ENCODE measurements at regions not wholly inside any gene's neighbourhood (a gene's known extent, or its start where the extent isn't known, plus 50 kb on each side); places are given as distances from the start of the nearest gene placed in this dataset.

DNA sequence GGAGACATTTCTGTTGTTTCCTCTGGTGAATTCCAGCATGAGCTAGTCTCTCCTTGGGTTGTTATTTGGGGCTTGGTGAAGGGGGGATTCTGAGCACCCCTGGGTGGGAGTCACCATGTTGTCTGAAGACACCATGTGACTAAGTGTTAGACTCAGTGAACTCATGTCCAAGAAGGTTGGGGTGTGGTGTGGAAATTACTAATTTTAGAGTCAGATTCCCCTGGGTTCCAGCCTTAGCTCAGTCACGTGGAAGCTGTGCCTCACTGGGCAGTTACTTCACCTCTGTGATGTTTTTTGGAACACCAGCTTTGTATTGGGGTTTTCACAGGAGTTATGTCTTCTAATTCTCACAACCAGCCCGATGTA, 171.5 kb downstream of the RPLP1 start:
- TF ChIP-seq, protein P1, sequence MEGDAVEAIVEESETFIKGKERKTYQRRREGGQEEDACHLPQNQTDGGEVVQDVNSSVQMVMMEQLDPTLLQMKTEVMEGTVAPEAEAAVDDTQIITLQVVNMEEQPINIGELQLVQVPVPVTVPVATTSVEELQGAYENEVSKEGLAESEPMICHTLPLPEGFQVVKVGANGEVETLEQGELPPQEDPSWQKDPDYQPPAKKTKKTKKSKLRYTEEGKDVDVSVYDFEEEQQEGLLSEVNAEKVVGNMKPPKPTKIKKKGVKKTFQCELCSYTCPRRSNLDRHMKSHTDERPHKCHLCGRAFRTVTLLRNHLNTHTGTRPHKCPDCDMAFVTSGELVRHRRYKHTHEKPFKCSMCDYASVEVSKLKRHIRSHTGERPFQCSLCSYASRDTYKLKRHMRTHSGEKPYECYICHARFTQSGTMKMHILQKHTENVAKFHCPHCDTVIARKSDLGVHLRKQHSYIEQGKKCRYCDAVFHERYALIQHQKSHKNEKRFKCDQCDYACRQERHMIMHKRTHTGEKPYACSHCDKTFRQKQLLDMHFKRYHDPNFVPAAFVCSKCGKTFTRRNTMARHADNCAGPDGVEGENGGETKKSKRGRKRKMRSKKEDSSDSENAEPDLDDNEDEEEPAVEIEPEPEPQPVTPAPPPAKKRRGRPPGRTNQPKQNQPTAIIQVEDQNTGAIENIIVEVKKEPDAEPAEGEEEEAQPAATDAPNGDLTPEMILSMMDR (IDR thresholded peaks at IDR 0.05; ENCODE audit: low read length), result no peak
- TF ChIP-seq EZH2 (IDR thresholded peaks at IDR 0.05; ENCODE audit: borderline replicate concordance, low read length), result no peak
- peaks cover 8% of the 10 kb centered on the region; the same call in 1 of the 2 replicates for H3K27me3 ChIP-seq (ENCODE audit: insufficient read depth, low read length)
- H3K4me1 ChIP-seq (ENCODE audit: insufficient read depth, low read length, severe bottlenecking), result no peaks in the 10 kb centered on the region
- no peaks in the 10 kb centered on the region for H3K79me2 ChIP-seq (ENCODE audit: insufficient read depth, low read length)
- H2AFZ ChIP-seq (ENCODE audit: low read length), result no peak overlapping the region
- H3K36me3 ChIP-seq (ENCODE audit: insufficient read depth, low read length), result no peaks in the 10 kb centered on the region
- no peaks in the 10 kb centered on the region for H4K20me1 ChIP-seq (ENCODE audit: insufficient read depth, low read length)
- H3K9me3 ChIP-seq (ENCODE audit: low read length), result no peaks in the 10 kb centered on the region
- no peak overlapping the region for H3K9ac ChIP-seq (ENCODE audit: low read length)
- no peak overlapping the region for H3K4me2 ChIP-seq (ENCODE audit: low read length)
- no peaks in the 10 kb centered on the region for H3K9me2 ChIP-seq (ENCODE audit: low read depth, low read length)
- H3K4me3 ChIP-seq (ENCODE audit: low read depth, low read length, poor library complexity, severe bottlenecking), result no peak overlapping the region
- no peaks in the 10 kb centered on the region for H3F3A ChIP-seq (ENCODE audit: insufficient read depth, low read length)
- no peak overlapping the region for H3K27ac ChIP-seq (ENCODE audit: low read depth, low read length, poor library complexity, severe bottlenecking)

GRCh38 chr15:69624816-69625215, 172.2 kb downstream of the RPLP1 start:
- no peak overlapping the region for H3K4me3 ChIP-seq (ENCODE audit: low read depth, low read length, poor library complexity, severe bottlenecking)
- H3K27ac ChIP-seq (ENCODE audit: low read depth, low read length, poor library complexity, severe bottlenecking), result no peak overlapping the region
- H3K9me2 ChIP-seq (ENCODE audit: low read depth, low read length), result no peaks in the 10 kb centered on the region
- no peak for TF ChIP-seq EZH2 (IDR thresholded peaks at IDR 0.05; ENCODE audit: borderline replicate concordance, low read length)
- TF ChIP-seq, protein P1 (IDR thresholded peaks at IDR 0.05; ENCODE audit: low read length), result no peak
- peaks cover 1% of the 10 kb centered on the region for H3K4me1 ChIP-seq (ENCODE audit: insufficient read depth, low read length, severe bottlenecking)
- no peak overlapping the region for H2AFZ ChIP-seq (ENCODE audit: low read length)
- H3K79me2 ChIP-seq (ENCODE audit: insufficient read depth, low read length), result no peaks in the 10 kb centered on the region
- no peaks in the 10 kb centered on the region for H3F3A ChIP-seq (ENCODE audit: insufficient read depth, low read length)
- peaks cover 8% of the 10 kb centered on the region; the same call in 1 of the 2 replicates for H3K27me3 ChIP-seq (ENCODE audit: insufficient read depth, low read length)
- H4K20me1 ChIP-seq (ENCODE audit: insufficient read depth, low read length), result no peaks in the 10 kb centered on the region
- no peaks in the 10 kb centered on the region for H3K9me3 ChIP-seq (ENCODE audit: low read length)
- H3K36me3 ChIP-seq (ENCODE audit: insufficient read depth, low read length), result no peaks in the 10 kb centered on the region
- no peak overlapping the region for H3K4me2 ChIP-seq (ENCODE audit: low read length)
- no peak overlapping the region for H3K9ac ChIP-seq (ENCODE audit: low read length)

DNA sequence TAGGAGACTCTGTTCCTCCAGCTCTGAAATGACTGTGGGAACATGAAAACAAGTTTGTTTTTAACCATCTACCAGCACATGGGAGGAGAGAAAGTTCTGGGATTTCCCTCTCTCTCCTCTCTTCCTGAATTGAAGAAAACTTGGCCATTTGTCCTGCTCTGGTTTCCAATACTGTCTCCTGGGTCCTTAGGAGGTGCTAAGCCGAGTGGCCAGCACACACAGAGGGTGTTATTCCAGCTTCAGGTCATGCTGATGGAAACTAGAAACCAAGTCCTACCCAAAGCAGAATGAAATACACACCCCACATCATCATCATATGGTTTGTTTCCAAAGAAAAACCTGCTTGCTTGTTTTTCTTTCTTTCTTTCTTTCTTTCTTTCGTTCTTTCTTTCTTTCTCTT, 172.7 kb downstream of the RPLP1 start:
- no peak overlapping the region for H3K4me2 ChIP-seq (ENCODE audit: low read length)
- no peaks in the 10 kb centered on the region for H3K79me2 ChIP-seq (ENCODE audit: insufficient read depth, low read length)

More for the DNA sequence above, 172.7 kb downstream of the RPLP1 start:
- H3K27ac ChIP-seq (ENCODE audit: low read depth, low read length, poor library complexity, severe bottlenecking), result no peak overlapping the region
- H4K20me1 ChIP-seq (ENCODE audit: insufficient read depth, low read length), result no peaks in the 10 kb centered on the region
- TF ChIP-seq, protein P1 (IDR thresholded peaks at IDR 0.05; ENCODE audit: low read length), result no peak
- TF ChIP-seq EZH2 (IDR thresholded peaks at IDR 0.05; ENCODE audit: borderline replicate concordance, low read length), result no peak
- no peaks in the 10 kb centered on the region for H3F3A ChIP-seq (ENCODE audit: insufficient read depth, low read length)
- peaks cover 8% of the 10 kb centered on the region; the same call in 1 of the 2 replicates for H3K27me3 ChIP-seq (ENCODE audit: insufficient read depth, low read length)
- no peak overlapping the region for H2AFZ ChIP-seq (ENCODE audit: low read length)
- H3K9ac ChIP-seq (ENCODE audit: low read length), result no peak overlapping the region
- H3K9me3 ChIP-seq (ENCODE audit: low read length), result no peaks in the 10 kb centered on the region
- no peaks in the 10 kb centered on the region for H3K9me2 ChIP-seq (ENCODE audit: low read depth, low read length)
- H3K36me3 ChIP-seq (ENCODE audit: insufficient read depth, low read length), result no peaks in the 10 kb centered on the region
- no peak overlapping the region for H3K4me3 ChIP-seq (ENCODE audit: low read depth, low read length, poor library complexity, severe bottlenecking)
- H3K4me1 ChIP-seq (ENCODE audit: insufficient read depth, low read length, severe bottlenecking), result peaks cover 6% of the 10 kb centered on the region
